Parathyroid adenoma (tissue), 2 donors: ENCODE measurements at regions not wholly inside any gene's neighbourhood (a gene's known extent, or its start where the extent isn't known, plus 50 kb on each side); places are given as distances from the start of the nearest gene placed in this dataset.

Experiments
- H2AFZ ChIP-seq: fragments of 300-600 bp; sonication (generic); one replicate; pipeline ENCODE4 v1.7.0; 2017; ENCODE audit warnings: antibody characterized with exemption, mild to moderate bottlenecking
- H3K27ac ChIP-seq: fragments of 300-600 bp; sonication (generic); one replicate; pipeline ENCODE4 v1.7.0; 2017
- H3K27me3 ChIP-seq: fragments of 300-600 bp; sonication (generic); one replicate; pipeline ENCODE4 v1.7.0; 2017; ENCODE audit warnings: low read length; ENCODE audit not compliant: control insufficient read depth, insufficient read depth
- H3K36me3 ChIP-seq: fragments of 300-600 bp; sonication (generic); one replicate; pipeline ENCODE4 v1.7.0; 2017; ENCODE audit warnings: low read length; ENCODE audit not compliant: control insufficient read depth, insufficient read depth
- H3K4me1 ChIP-seq: fragments of 300-600 bp; sonication (generic); one replicate; pipeline ENCODE4 v1.7.0; 2017; ENCODE audit warnings: control low read depth
- H3K4me2 ChIP-seq: fragments of 300-600 bp; sonication (generic); one replicate; pipeline ENCODE4 v1.7.0; 2017; ENCODE audit warnings: low read length
- H3K4me3 ChIP-seq: fragments of 300-600 bp; sonication (generic); one replicate; pipeline ENCODE4 v1.7.0; 2017; ENCODE audit warnings: low read depth, low read length
- H3K79me2 ChIP-seq: fragments of 300-600 bp; sonication (generic); one replicate; pipeline ENCODE4 v1.7.0; 2017; ENCODE audit warnings: control low read depth
- H3K9ac ChIP-seq: fragments of 300-600 bp; sonication (generic); one replicate; pipeline ENCODE4 v1.7.0; 2017; ENCODE audit warnings: mild to moderate bottlenecking
- H3K9me3 ChIP-seq: fragments of 300-600 bp; sonication (generic); one replicate; pipeline ENCODE4 v1.7.0; 2017; ENCODE audit warnings: low read length; ENCODE audit not compliant: control insufficient read depth
- CTCF ChIP-seq: fragments of 300-600 bp; sonication (generic); IDR thresholded peaks from one replicate; pipeline ENCODE4 v1.7.0; 2017; ENCODE audit warnings: antibody characterized with exemption, mild to moderate bottlenecking
- donor health status: primary hyperparathyroidism.

- Histone ChIP-seq H3K4me1 (no peaks in the 10 kb centered on the region), H3K27ac (no peak overlapping the region), H3K4me2 (no peak overlapping the region), H2AFZ (no peak overlapping the region), H3K27me3 (no peaks in the 10 kb centered on the region), H3K4me3 (no peak overlapping the region), H3K9me3 (no peaks in the 10 kb centered on the region), H3K9ac (no peak overlapping the region), H3K36me3 (no peaks in the 10 kb centered on the region), H3K79me2 (no peaks in the 10 kb centered on the region)
- TF ChIP-seq CTCF, result no peak
Measured at GRCh38 chr18:4870177-4870773, 326.8 kb downstream of the AKAIN1 start.

DNA sequence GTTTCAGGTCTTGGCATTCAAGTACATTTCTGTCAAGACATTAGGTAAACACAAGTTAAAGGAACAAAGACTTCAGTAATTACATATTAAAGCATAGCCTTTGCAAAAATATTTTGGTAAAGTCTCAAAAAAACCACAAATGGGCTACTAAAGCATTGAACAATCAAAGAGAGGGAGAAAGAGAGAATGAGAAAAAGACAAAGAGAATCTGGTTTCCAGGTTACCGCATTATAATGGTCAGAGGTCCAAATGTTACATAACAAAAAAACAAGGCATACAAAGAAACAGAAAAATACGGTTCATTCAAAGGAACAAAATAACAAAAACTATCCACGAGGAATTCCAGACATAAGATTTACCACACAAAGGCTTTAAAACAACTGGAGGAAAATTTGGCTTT is 327.9 kb downstream of the AKAIN1 start:
- H3K9me3 ChIP-seq, result no peaks in the 10 kb centered on the region
- H3K27ac ChIP-seq, result no peak overlapping the region
- no peak for TF ChIP-seq CTCF
- H3K4me2 ChIP-seq, result no peak overlapping the region
- H3K9ac ChIP-seq, result no peak overlapping the region
- no peak overlapping the region for H3K4me3 ChIP-seq
- no peaks in the 10 kb centered on the region for H3K27me3 ChIP-seq
- H3K79me2 ChIP-seq, result no peaks in the 10 kb centered on the region
- H3K36me3 ChIP-seq, result no peaks in the 10 kb centered on the region
- no peaks in the 10 kb centered on the region for H3K4me1 ChIP-seq
- no peak overlapping the region for H2AFZ ChIP-seq

DNA sequence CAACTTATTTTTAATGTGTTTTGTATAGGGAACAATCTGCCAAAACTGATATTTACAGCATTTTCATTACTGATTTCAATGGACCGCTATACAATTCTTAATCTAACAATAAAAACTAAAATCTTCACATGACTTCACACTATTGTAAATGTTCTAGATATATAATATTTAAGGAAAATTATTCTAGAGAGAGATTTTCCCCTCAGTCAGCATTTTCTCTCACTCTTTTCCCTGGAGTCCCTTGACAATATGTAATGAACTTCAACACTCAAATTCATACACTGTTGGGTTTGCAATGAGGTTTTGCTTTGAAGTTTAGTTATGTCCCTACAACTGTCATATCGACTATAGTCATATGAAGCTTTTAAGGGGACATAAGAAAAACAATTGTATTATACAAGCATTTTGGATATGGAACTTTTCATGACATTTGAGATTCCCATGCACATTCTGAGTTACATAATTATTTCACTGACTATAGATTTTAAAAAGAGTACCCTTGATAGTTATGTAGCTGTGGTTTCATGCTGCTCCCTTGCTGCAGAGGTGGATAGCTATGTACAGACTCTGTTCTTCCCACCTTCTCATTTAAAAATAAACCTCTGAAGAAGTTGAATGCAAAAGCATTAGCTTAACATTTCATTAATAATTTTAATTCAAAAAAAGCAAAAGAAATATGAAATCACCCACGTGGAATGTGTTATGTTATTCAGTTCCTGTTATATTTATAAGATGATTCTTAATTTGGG is 338.5 kb downstream of the AKAIN1 start:
- no peaks in the 10 kb centered on the region for H3K79me2 ChIP-seq
- TF ChIP-seq CTCF, result no peak
- H3K9me3 ChIP-seq, result no peaks in the 10 kb centered on the region
- no peaks in the 10 kb centered on the region for H3K36me3 ChIP-seq
- H3K9ac ChIP-seq, result no peak overlapping the region
- H2AFZ ChIP-seq, result no peak overlapping the region
- no peak overlapping the region for H3K4me3 ChIP-seq
- H3K4me2 ChIP-seq, result no peak overlapping the region
- H3K27ac ChIP-seq, result no peak overlapping the region
- no peaks in the 10 kb centered on the region for H3K4me1 ChIP-seq
- no peaks in the 10 kb centered on the region for H3K27me3 ChIP-seq

GRCh38 chr18:4854671-4855070 is 342.4 kb downstream of the AKAIN1 start:
- H3K4me1 ChIP-seq, result no peaks in the 10 kb centered on the region
- H3K27ac ChIP-seq, result no peak overlapping the region
- TF ChIP-seq CTCF, result no peak
- no peaks in the 10 kb centered on the region for H3K27me3 ChIP-seq
- no peak overlapping the region for H3K4me3 ChIP-seq
- H3K36me3 ChIP-seq, result no peaks in the 10 kb centered on the region
- no peak overlapping the region for H3K9ac ChIP-seq
- H3K4me2 ChIP-seq, result no peak overlapping the region
- no peaks in the 10 kb centered on the region for H3K9me3 ChIP-seq
- H3K79me2 ChIP-seq, result no peaks in the 10 kb centered on the region
- no peak overlapping the region for H2AFZ ChIP-seq
